Bronchial epithelial cell (primary cell): ENCODE measurements at regions not wholly inside any gene's neighbourhood (a gene's known extent, or its start where the extent isn't known, plus 50 kb on each side); places are given as distances from the start of the nearest gene placed in this dataset.

Source experiments
- DNase-seq: peaks from one replicate; pipeline ENCODE4 v3.0.0-alpha.2; 2010; ENCODE audit warnings: low read depth
- FAIRE-seq: peaks from 2 replicates; lab custom pipeline; 2011; peaks lifted over from hg19 to GRCh38; lab: Jason Lieb, UNC
- H3K27me3 ChIP-seq: 2 replicates; pipeline ENCODE4 v1.5.1; 2011; ENCODE audit warnings: low read length; ENCODE audit not compliant: control insufficient read depth, insufficient read depth
- H3K36me3 ChIP-seq: 2 replicates; pipeline ENCODE4 v1.5.1; 2011; ENCODE audit warnings: low read length; ENCODE audit not compliant: control insufficient read depth, insufficient read depth
- H3K4me3 ChIP-seq: 2 replicates; pipeline ENCODE4 v1.5.1; 2011; ENCODE audit warnings: mild to moderate bottlenecking, low read depth, low read length, control low read depth
- CTCF ChIP-seq: IDR thresholded peaks from 2 replicates; pipeline ENCODE4 v1.5.1; 2011; ENCODE audit warnings: mild to moderate bottlenecking, moderate library complexity, low read length, control low read depth, inconsistent platforms; ENCODE audit not compliant: insufficient read depth, severe bottlenecking

GRCh38 chr1:5664081-5664768, 328.0 kb downstream of the NPHP4 start:
- H3K27me3 ChIP-seq: no peaks in the 10 kb centered on the region
- FAIRE-seq (no peak), DNase-seq (no peak)
- no peak overlapping the region for H3K4me3 ChIP-seq
- TF ChIP-seq CTCF: no peak
- no peaks in the 10 kb centered on the region for H3K36me3 ChIP-seq

GRCh38 chr1:5662744-5663126, 329.5 kb downstream of the NPHP4 start:
- no peak for TF ChIP-seq CTCF
- Histone ChIP-seq H3K36me3 (no peaks in the 10 kb centered on the region), H3K27me3 (no peaks in the 10 kb centered on the region), H3K4me3 (no peak overlapping the region)
- no peak for FAIRE-seq
- no peak for DNase-seq

GRCh38 chr1:5662086-5662743, 330.0 kb downstream of the NPHP4 start:
- TF ChIP-seq CTCF: no peak
- DNase-seq: no peak

GRCh38 chr1:5661196-5662085, 330.8 kb downstream of the NPHP4 start:
- no peak for TF ChIP-seq CTCF
- Histone ChIP-seq H3K36me3 (no peaks in the 10 kb centered on the region), H3K4me3 (no peak overlapping the region), H3K27me3 (no peaks in the 10 kb centered on the region)
- FAIRE-seq: no peak
- no peak for DNase-seq

More at GRCh38 chr1:5662086-5662743, 330.0 kb downstream of the NPHP4 start:
- no peaks in the 10 kb centered on the region for H3K27me3 ChIP-seq
- FAIRE-seq: no peak
- H3K36me3 ChIP-seq: no peaks in the 10 kb centered on the region
- H3K4me3 ChIP-seq: no peak overlapping the region

GRCh38 chr1:5660141-5660935, 331.9 kb downstream of the NPHP4 start:
- H3K36me3 ChIP-seq: no peaks in the 10 kb centered on the region
- FAIRE-seq (no peak), DNase-seq (peak; percentile 64)
- H3K4me3 ChIP-seq: no peak overlapping the region
- TF ChIP-seq CTCF: no peak
- no peaks in the 10 kb centered on the region for H3K27me3 ChIP-seq
